ENCODE measurements at regions not wholly inside any gene's neighbourhood (a gene's known extent, or its start where the extent isn't known, plus 50 kb on each side); places are given as distances from the start of the nearest gene placed in this dataset.

GRCh38 chr6:6376845-6377244, 56.4 kb upstream of the F13A1 start:
- Histone ChIP-seq H3K4me1 (ENCODE audit: low read length) (no peaks in the 10 kb centered on the region), H3K9me3 (ENCODE audit: insufficient read depth, low read length) (no peaks in the 10 kb centered on the region), H3K4me3 (ENCODE audit: low read length) (no peak overlapping the region), H3K27me3 (ENCODE audit: low read depth, low read length) (no peaks in the 10 kb centered on the region), H2AFZ (ENCODE audit: low read depth, low read length) (no peak overlapping the region), H3K27ac (ENCODE audit: low read length) (no peak overlapping the region), H3K36me3 (replicated peaks; ENCODE audit: low read depth, low read length) (no peaks in the 10 kb centered on the region), H4K20me1 (ENCODE audit: insufficient read depth, low read length) (no peaks in the 10 kb centered on the region), H3K4me2 (ENCODE audit: low read length) (no peak overlapping the region), H3K79me2 (ENCODE audit: low read length) (no peaks in the 10 kb centered on the region), H3K9ac (ENCODE audit: low read length) (no peak overlapping the region)
- TF ChIP-seq CTCF (IDR thresholded peaks at IDR 0.05; ENCODE audit: low read depth, low read length) (no peak), EZH2phosphoT487 (IDR thresholded peaks at IDR 0.05; ENCODE audit: low read depth) (no peak)

DNA sequence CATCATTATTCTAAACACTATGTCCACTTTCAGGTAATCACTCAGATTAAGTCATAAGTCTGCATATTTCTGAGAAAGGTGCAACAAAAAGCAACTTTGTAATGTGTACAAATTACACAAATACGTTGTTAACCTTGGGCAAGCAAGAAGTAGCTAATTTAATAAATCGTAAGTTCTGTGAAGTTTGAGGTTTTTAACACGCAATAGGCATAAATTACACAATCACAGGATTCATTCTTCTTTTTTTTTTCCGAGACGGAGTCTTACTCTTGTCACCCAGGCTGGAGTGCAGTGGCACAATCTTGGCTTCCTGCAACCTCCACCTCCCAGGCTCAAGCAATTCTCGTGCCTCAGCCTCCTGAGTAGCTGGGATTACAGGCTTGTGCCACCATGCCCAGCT, 57.2 kb upstream of the F13A1 start:
- H4K20me1 ChIP-seq (ENCODE audit: insufficient read depth, low read length) = no peaks in the 10 kb centered on the region
- no peaks in the 10 kb centered on the region for H3K36me3 ChIP-seq (replicated peaks; ENCODE audit: low read depth, low read length)
- TF ChIP-seq EZH2phosphoT487 (IDR thresholded peaks at IDR 0.05; ENCODE audit: low read depth) (no peak), CTCF (IDR thresholded peaks at IDR 0.05; ENCODE audit: low read depth, low read length) (no peak)

DNA sequence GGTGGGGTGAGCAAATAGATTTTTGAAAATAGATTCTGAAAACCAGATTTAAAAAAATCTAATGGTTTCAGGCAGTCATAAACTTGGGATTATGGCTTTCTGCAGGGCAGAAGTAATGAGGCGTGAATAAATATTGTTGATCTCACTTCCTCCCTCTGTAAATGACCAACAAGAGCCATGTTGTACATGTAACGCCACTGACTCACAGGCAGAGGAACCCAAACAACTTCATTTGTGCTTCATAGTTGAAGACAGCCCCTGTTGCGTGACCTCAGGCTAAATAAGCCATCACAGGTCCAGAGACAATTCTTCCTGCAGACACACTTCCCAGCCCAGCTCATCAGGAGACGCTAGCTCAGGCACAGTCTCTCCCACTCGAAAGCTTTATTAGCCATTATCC, 59.1 kb upstream of the F13A1 start:
- no peak overlapping the region for H3K9ac ChIP-seq (ENCODE audit: low read length)
- H3K27me3 ChIP-seq (ENCODE audit: low read depth, low read length) = no peaks in the 10 kb centered on the region
- no peaks in the 10 kb centered on the region for H3K9me3 ChIP-seq (ENCODE audit: insufficient read depth, low read length)
- H3K4me2 ChIP-seq (ENCODE audit: low read length) = no peak overlapping the region
- H3K27ac ChIP-seq (ENCODE audit: low read length) = no peak overlapping the region
- no peaks in the 10 kb centered on the region for H3K4me1 ChIP-seq (ENCODE audit: low read length)
- no peaks in the 10 kb centered on the region for H3K79me2 ChIP-seq (ENCODE audit: low read length)
- TF ChIP-seq CTCF (IDR thresholded peaks at IDR 0.05; ENCODE audit: low read depth, low read length) = no peak
- no peak for TF ChIP-seq EZH2phosphoT487 (IDR thresholded peaks at IDR 0.05; ENCODE audit: low read depth)
- no peak overlapping the region for H2AFZ ChIP-seq (ENCODE audit: low read depth, low read length)
- H4K20me1 ChIP-seq (ENCODE audit: insufficient read depth, low read length) = no peaks in the 10 kb centered on the region
- no peaks in the 10 kb centered on the region for H3K36me3 ChIP-seq (replicated peaks; ENCODE audit: low read depth, low read length)
- H3K4me3 ChIP-seq (ENCODE audit: low read length) = no peak overlapping the region

More for the DNA sequence above, 57.2 kb upstream of the F13A1 start:
- H2AFZ ChIP-seq (ENCODE audit: low read depth, low read length) = no peak overlapping the region
- H3K27me3 ChIP-seq (ENCODE audit: low read depth, low read length) = no peaks in the 10 kb centered on the region
- no peak overlapping the region for H3K4me3 ChIP-seq (ENCODE audit: low read length)
- H3K4me1 ChIP-seq (ENCODE audit: low read length) = no peaks in the 10 kb centered on the region
- no peak overlapping the region for H3K9ac ChIP-seq (ENCODE audit: low read length)
- H3K27ac ChIP-seq (ENCODE audit: low read length) = no peak overlapping the region
- H3K9me3 ChIP-seq (ENCODE audit: insufficient read depth, low read length) = no peaks in the 10 kb centered on the region
- no peak overlapping the region for H3K4me2 ChIP-seq (ENCODE audit: low read length)
- no peaks in the 10 kb centered on the region for H3K79me2 ChIP-seq (ENCODE audit: low read length)

DNA sequence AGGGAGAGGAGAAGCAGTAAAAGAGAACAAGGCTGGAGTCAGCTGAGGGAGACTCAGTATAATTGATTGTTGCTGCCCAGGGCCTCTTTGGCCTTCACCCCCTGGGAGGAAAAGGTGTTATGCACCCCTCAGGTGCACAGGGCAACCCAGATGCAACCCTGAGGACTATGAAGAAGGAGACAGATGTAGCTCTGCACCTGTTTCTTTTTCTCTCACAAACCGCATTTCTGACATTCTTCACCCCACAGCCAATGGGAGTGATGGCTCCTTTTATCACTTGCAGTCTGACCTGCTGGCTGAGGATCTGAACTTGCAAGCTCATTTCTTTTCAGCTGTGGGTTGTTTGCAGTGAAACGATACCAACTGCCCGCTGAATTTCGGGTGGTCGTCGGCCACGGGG, 64.1 kb upstream of the F13A1 start:
- TF ChIP-seq CTCF (IDR thresholded peaks at IDR 0.05; ENCODE audit: low read depth, low read length) (no peak), EZH2phosphoT487 (IDR thresholded peaks at IDR 0.05; ENCODE audit: low read depth) (no peak)
- Histone ChIP-seq H3K79me2 (ENCODE audit: low read length) (no peaks in the 10 kb centered on the region), H3K4me3 (ENCODE audit: low read length) (no peak overlapping the region), H3K27me3 (ENCODE audit: low read depth, low read length) (no peaks in the 10 kb centered on the region), H2AFZ (ENCODE audit: low read depth, low read length) (no peak overlapping the region), H4K20me1 (ENCODE audit: insufficient read depth, low read length) (no peaks in the 10 kb centered on the region), H3K36me3 (replicated peaks; ENCODE audit: low read depth, low read length) (no peaks in the 10 kb centered on the region), H3K4me1 (ENCODE audit: low read length) (no peaks in the 10 kb centered on the region), H3K4me2 (ENCODE audit: low read length) (no peak overlapping the region), H3K9me3 (ENCODE audit: insufficient read depth, low read length) (no peaks in the 10 kb centered on the region), H3K9ac (ENCODE audit: low read length) (no peak overlapping the region), H3K27ac (ENCODE audit: low read length) (no peak overlapping the region)
